ENCODE measurements at regions not wholly inside any gene's neighbourhood (a gene's known extent, or its start where the extent isn't known, plus 50 kb on each side); places are given as distances from the start of the nearest gene placed in this dataset.

DNA sequence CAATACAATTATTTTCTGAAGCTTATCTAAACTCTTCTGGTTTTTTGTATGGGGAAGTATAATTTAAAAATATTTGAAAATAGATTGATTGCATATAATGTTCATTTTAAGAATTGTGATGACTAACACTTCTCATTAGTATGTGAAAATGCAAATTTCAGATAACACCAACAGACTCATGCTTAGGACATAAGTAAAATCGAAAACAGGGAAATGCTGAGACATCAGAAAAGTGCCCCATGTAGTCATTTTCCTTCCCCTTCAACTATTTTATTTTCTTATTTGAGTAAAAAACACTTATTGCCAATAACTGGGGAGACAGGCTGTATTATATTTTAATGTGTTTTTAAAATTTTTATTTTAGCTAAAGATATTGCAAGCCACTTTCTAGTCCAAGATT, 814.7 kb downstream of the GALC start:
- no peak overlapping the region for H3K27ac ChIP-seq (ENCODE audit: insufficient read depth, low read length)
- intact Hi-C loops (cut with micrococcal nuclease): no loop called here
- no peaks in the 10 kb centered on the region for H4K20me1 ChIP-seq (ENCODE audit: insufficient read depth, low read length)
- TF ChIP-seq CHD1 (IDR thresholded peaks at IDR 0.05; ENCODE audit: low read depth, low read length): no peak
- TF ChIP-seq MAFK (IDR thresholded peaks at IDR 0.05; ENCODE audit: low read depth, low read length): peak; percentile 52
- in situ Hi-C loops (cut with MboI; ENCODE audit: low sequenced_read_pairs): no loop called here
- no peaks in the 10 kb centered on the region for H3K9me3 ChIP-seq (ENCODE audit: control insufficient read depth, insufficient read depth, low read length)
- no peak overlapping the region for H2BK15ac ChIP-seq (ENCODE audit: low read depth, low read length)
- H3K27me3 ChIP-seq (ENCODE audit: control insufficient read depth, insufficient read depth, low read length): no peaks in the 10 kb centered on the region
- no peak overlapping the region for H3K4ac ChIP-seq (ENCODE audit: low read depth, low read length)
- BruUV-seq (replicated peaks): no TSS peak
- no peaks in the 10 kb centered on the region for H3K36me3 ChIP-seq (ENCODE audit: control insufficient read depth, insufficient read depth, low read length)
- H2BK20ac ChIP-seq (ENCODE audit: low read depth, low read length): no peak overlapping the region
- no peaks in the 10 kb centered on the region for H3K79me1 ChIP-seq (ENCODE audit: low read depth in 1 of 2, low read length in 2 of 2)
- ChIA-PET POLR2A (ENCODE audit: unreplicated experiment) (no interaction called here), CTCF (interaction anchor here (0.9 kb wide), 1 partner anchor 13 kb away, joined by 4 read pairs; no protein-coding TSS in a partner anchor)
- no peak overlapping the region for H2AFZ ChIP-seq (replicated peaks; ENCODE audit: low read length, poor library complexity)
- no peak overlapping the region for H2BK120ac ChIP-seq (ENCODE audit: low read depth, low read length)
- no peak overlapping the region for H3K56ac ChIP-seq (ENCODE audit: extremely low read depth, insufficient read depth, low read length)
- H3K14ac ChIP-seq (replicated peaks; ENCODE audit: low read depth, low read length): no peak overlapping the region
- no peak overlapping the region for H2BK5ac ChIP-seq (ENCODE audit: low read depth, low read length, poor library complexity, severe bottlenecking)
- H3K18ac ChIP-seq (ENCODE audit: low read depth, low read length): no peak overlapping the region
- H2AK9ac ChIP-seq (replicated peaks; ENCODE audit: low read depth, low read length, poor library complexity): no peak overlapping the region
- ATAC-seq (ENCODE audit: low read depth) (no peak), DNase-seq (no peak)
- H3K23ac ChIP-seq (ENCODE audit: low read depth, low read length): no peak overlapping the region
- no peak overlapping the region for H3K4me3 ChIP-seq (ENCODE audit: insufficient read depth, low read depth, low read length)
- H3K9me1 ChIP-seq (ENCODE audit: insufficient read depth, low read length): no peaks in the 10 kb centered on the region
- dilution Hi-C loops (cut with HindIII; ENCODE audit: low sequenced_read_pairs, unreplicated experiment): no loop called here
- no peak overlapping the region for H3K9ac ChIP-seq (ENCODE audit: low read depth, low read length)
- H2AK5ac ChIP-seq (ENCODE audit: low read depth, low read length): no peak overlapping the region
- H4K5ac ChIP-seq (ENCODE audit: low read depth, low read length): no peak overlapping the region
- H4K91ac ChIP-seq (ENCODE audit: insufficient read depth, low read depth, low read length): no peak overlapping the region
- H3K4me2 ChIP-seq (ENCODE audit: low read depth, low read length): no peak overlapping the region
- H4K8ac ChIP-seq (ENCODE audit: low read depth in 2 of 2, low read length in 2 of 2): no peak overlapping the region
- WGBS, 2 experiments (ENCODE audit: extremely low coverage in 2 of 2, insufficient read length in 1 of 2): no CpG with 5 or more reads among the region's 1 CpG
- H3K4me1 ChIP-seq (ENCODE audit: control insufficient read depth, insufficient read depth, low read length): no peaks in the 10 kb centered on the region

Measured in IMR-90 (cell line).